Activated CD4-positive, alpha-beta T cell treated with anti-CD3 and anti-CD28 coated beads, Interleukin-2, amount 50 U/mL, for 16 hours (primary cell): ENCODE measurements at regions not wholly inside any gene's neighbourhood (a gene's known extent, or its start where the extent isn't known, plus 50 kb on each side); places are given as distances from the start of the nearest gene placed in this dataset.

Source experiments
- DNase-seq: peaks from one replicate; pipeline ENCODE4 v3.0.0-alpha.2; 2020

GRCh38 chr12:98224584-98225221, 290.7 kb upstream of the TMPO start:
- DNase-seq = no peak

- peak; percentile 9 for DNase-seq
Observed at GRCh38 chr12:98227162-98227561, 288.2 kb upstream of the TMPO start.

- DNase-seq = no peak
Observed at GRCh38 chr12:98228683-98229539, 286.5 kb upstream of the TMPO start.

GRCh38 chr12:98229540-98229924, 285.9 kb upstream of the TMPO start:
- DNase-seq = no peak

GRCh38 chr12:98232753-98233390, 282.5 kb upstream of the TMPO start:
- no peak for DNase-seq

GRCh38 chr12:98235301-98235700, 280.1 kb upstream of the TMPO start:
- DNase-seq = no peak

- DNase-seq = no peak
Observed at GRCh38 chr12:98238515-98239130, 276.8 kb upstream of the TMPO start.

GRCh38 chr12:98243190-98243589, 272.2 kb upstream of the TMPO start:
- DNase-seq = no peak

- no peak for DNase-seq
Observed at GRCh38 chr12:98244136-98244535, 271.3 kb upstream of the TMPO start.

- DNase-seq = no peak
Observed at GRCh38 chr12:98253207-98254037, 262.0 kb upstream of the TMPO start.

GRCh38 chr12:98256830-98257229, 258.6 kb upstream of the TMPO start:
- DNase-seq = no peak

GRCh38 chr12:98259693-98260092, 255.7 kb upstream of the TMPO start:
- DNase-seq = no peak

- DNase-seq = no peak
Observed at GRCh38 chr12:98260276-98260675, 255.1 kb upstream of the TMPO start.

GRCh38 chr12:98262902-98263301, 252.5 kb upstream of the TMPO start:
- DNase-seq = no peak

- no peak for DNase-seq
Observed at GRCh38 chr12:98274430-98275130, 240.8 kb upstream of the TMPO start.

GRCh38 chr12:98275131-98275475, 240.3 kb upstream of the TMPO start:
- no peak for DNase-seq

GRCh38 chr12:98280152-98280551, 235.2 kb upstream of the TMPO start:
- DNase-seq = no peak

- DNase-seq = no peak
Observed at GRCh38 chr12:98280621-98281020, 234.8 kb upstream of the TMPO start.

- no peak for DNase-seq
Observed at GRCh38 chr12:98291828-98292227, 223.6 kb upstream of the TMPO start.

- DNase-seq = no peak
Observed at GRCh38 chr12:98294051-98294805, 221.2 kb upstream of the TMPO start.

GRCh38 chr12:98295681-98296080, 219.7 kb upstream of the TMPO start:
- DNase-seq = no peak
